DOHH2 (cell line): ENCODE measurements at regions not wholly inside any gene's neighbourhood (a gene's known extent, or its start where the extent isn't known, plus 50 kb on each side); places are given as distances from the start of the nearest gene placed in this dataset.

Experiments
- EZH2phosphoT487 ChIP-seq: fragments of 200-600 bp; sonication (generic); IDR thresholded peaks from 2 replicates; pipeline ENCODE4 v1.6.1; 2017; ENCODE audit warnings: borderline replicate concordance, mild to moderate bottlenecking, antibody characterized with exemption, low read length, moderate library complexity, mixed read lengths
- TF ChIP-seq, protein P1 (sequence below): fragments of 200-600 bp; sonication (generic); IDR thresholded peaks from one replicate; pipeline ENCODE4 v1.5.1; 2014; ENCODE audit warnings: antibody characterized with exemption, mild to moderate bottlenecking, low read depth, low read length; ENCODE audit not compliant: poor library complexity, severe bottlenecking

- TF ChIP-seq, protein P1, sequence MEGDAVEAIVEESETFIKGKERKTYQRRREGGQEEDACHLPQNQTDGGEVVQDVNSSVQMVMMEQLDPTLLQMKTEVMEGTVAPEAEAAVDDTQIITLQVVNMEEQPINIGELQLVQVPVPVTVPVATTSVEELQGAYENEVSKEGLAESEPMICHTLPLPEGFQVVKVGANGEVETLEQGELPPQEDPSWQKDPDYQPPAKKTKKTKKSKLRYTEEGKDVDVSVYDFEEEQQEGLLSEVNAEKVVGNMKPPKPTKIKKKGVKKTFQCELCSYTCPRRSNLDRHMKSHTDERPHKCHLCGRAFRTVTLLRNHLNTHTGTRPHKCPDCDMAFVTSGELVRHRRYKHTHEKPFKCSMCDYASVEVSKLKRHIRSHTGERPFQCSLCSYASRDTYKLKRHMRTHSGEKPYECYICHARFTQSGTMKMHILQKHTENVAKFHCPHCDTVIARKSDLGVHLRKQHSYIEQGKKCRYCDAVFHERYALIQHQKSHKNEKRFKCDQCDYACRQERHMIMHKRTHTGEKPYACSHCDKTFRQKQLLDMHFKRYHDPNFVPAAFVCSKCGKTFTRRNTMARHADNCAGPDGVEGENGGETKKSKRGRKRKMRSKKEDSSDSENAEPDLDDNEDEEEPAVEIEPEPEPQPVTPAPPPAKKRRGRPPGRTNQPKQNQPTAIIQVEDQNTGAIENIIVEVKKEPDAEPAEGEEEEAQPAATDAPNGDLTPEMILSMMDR = peak; percentile 85
- TF ChIP-seq EZH2phosphoT487 = no peak
These were observed 324.2 kb downstream of the HLX start for GRCh38 chr1:221203224-221204054.
